ENCODE measurements at regions not wholly inside any gene's neighbourhood (a gene's known extent, or its start where the extent isn't known, plus 50 kb on each side); places are given as distances from the start of the nearest gene placed in this dataset.

GRCh38 chr1:101120868-101121267, 95.3 kb upstream of the DPH5 start:
- H3K27ac ChIP-seq (ENCODE audit: low read depth, low read length) = no peak overlapping the region
- Mint-ChIP-seq H3K4me3 (no peak overlapping the region), H3K9me3 (no peaks in the 10 kb centered on the region), H3K36me3 (ENCODE audit: low read depth) (no peaks in the 10 kb centered on the region), H3K4me1 (no peaks in the 10 kb centered on the region), H3K27me3 (ENCODE audit: insufficient read depth) (no peaks in the 10 kb centered on the region), H3K27ac (no peak overlapping the region)
- TF ChIP-seq CTCF (conservative IDR thresholded peaks at IDR 0.05) = no peak
- H3K36me3 ChIP-seq (ENCODE audit: control insufficient read depth, insufficient read depth, low read length) = no peaks in the 10 kb centered on the region
- H3K9me3 ChIP-seq (ENCODE audit: control insufficient read depth, low read length) = no peaks in the 10 kb centered on the region
- H3K4me1 ChIP-seq (ENCODE audit: control insufficient read depth, insufficient read depth, low read length) = no peaks in the 10 kb centered on the region
- H3K27me3 ChIP-seq (ENCODE audit: control insufficient read depth, insufficient read depth, low read length, poor library complexity, severe bottlenecking) = no peaks in the 10 kb centered on the region
- DNase-seq = no peak
- no peak overlapping the region for H3K4me3 ChIP-seq (ENCODE audit: low read length)
- no peak overlapping the region for H3K9ac ChIP-seq (ENCODE audit: extremely low read depth, low read length, poor library complexity, severe bottlenecking)

- Histone ChIP-seq H3K9me3 (ENCODE audit: control insufficient read depth, low read length) (no peaks in the 10 kb centered on the region), H3K36me3 (ENCODE audit: control insufficient read depth, insufficient read depth, low read length) (no peaks in the 10 kb centered on the region), H3K27me3 (ENCODE audit: control insufficient read depth, insufficient read depth, low read length, poor library complexity, severe bottlenecking) (no peaks in the 10 kb centered on the region), H3K9ac (ENCODE audit: extremely low read depth, low read length, poor library complexity, severe bottlenecking) (no peak overlapping the region), H3K4me3 (ENCODE audit: low read length) (no peak overlapping the region), H3K4me1 (ENCODE audit: control insufficient read depth, insufficient read depth, low read length) (no peaks in the 10 kb centered on the region), H3K27ac (ENCODE audit: low read depth, low read length) (no peak overlapping the region)
- H3K4me1 Mint-ChIP-seq = no peaks in the 10 kb centered on the region
- H3K4me3 Mint-ChIP-seq = no peak overlapping the region
- no peaks in the 10 kb centered on the region for H3K27me3 Mint-ChIP-seq (ENCODE audit: insufficient read depth)
- no peaks in the 10 kb centered on the region for H3K9me3 Mint-ChIP-seq
- 85 to 91% methylated on average over 2 to 4 of the region's 4 CpGs for WGBS, 2 experiments (ENCODE audit: insufficient coverage in 1 of 2, insufficient read length in 1 of 2)
- H3K36me3 Mint-ChIP-seq (ENCODE audit: low read depth) = no peaks in the 10 kb centered on the region
- DNase-seq = no peak
- no peak overlapping the region for H3K27ac Mint-ChIP-seq
- no peak for TF ChIP-seq CTCF (conservative IDR thresholded peaks at IDR 0.05)
These were observed 93.7 kb upstream of the DPH5 start for GRCh38 chr1:101119289-101119688.

GRCh38 chr1:101116006-101116405, 90.4 kb upstream of the DPH5 start:
- Mint-ChIP-seq H3K4me3 (no peak overlapping the region), H3K27me3 (ENCODE audit: insufficient read depth) (no peaks in the 10 kb centered on the region), H3K27ac (no peak overlapping the region), H3K4me1 (no peaks in the 10 kb centered on the region), H3K36me3 (ENCODE audit: low read depth) (no peaks in the 10 kb centered on the region), H3K9me3 (peaks cover 4% of the 10 kb centered on the region)
- H3K27ac ChIP-seq (ENCODE audit: low read depth, low read length) = no peak overlapping the region
- no peaks in the 10 kb centered on the region for H3K36me3 ChIP-seq (ENCODE audit: control insufficient read depth, insufficient read depth, low read length)
- 94 to 100% methylated on average over 3 of the region's 3 CpGs for WGBS, 2 experiments (ENCODE audit: insufficient coverage in 1 of 2, insufficient read length in 1 of 2)
- no peaks in the 10 kb centered on the region for H3K4me1 ChIP-seq (ENCODE audit: control insufficient read depth, insufficient read depth, low read length)
- no peak for TF ChIP-seq CTCF (conservative IDR thresholded peaks at IDR 0.05)
- no peaks in the 10 kb centered on the region for H3K27me3 ChIP-seq (ENCODE audit: control insufficient read depth, insufficient read depth, low read length, poor library complexity, severe bottlenecking)
- DNase-seq = no peak
- no peak overlapping the region for H3K9ac ChIP-seq (ENCODE audit: extremely low read depth, low read length, poor library complexity, severe bottlenecking)
- no peak overlapping the region for H3K4me3 ChIP-seq (ENCODE audit: low read length)
- H3K9me3 ChIP-seq (ENCODE audit: control insufficient read depth, low read length) = no peaks in the 10 kb centered on the region
